HepG2 (cell line): ENCODE measurements at regions not wholly inside any gene's neighbourhood (a gene's known extent, or its start where the extent isn't known, plus 50 kb on each side); places are given as distances from the start of the nearest gene placed in this dataset.

Experiments used
- ATAD3A ChIP-seq: sonication (generic); formaldehyde crosslinking; IDR thresholded peaks from 2 replicates; pipeline ENCODE4 v1.4.0; 2020; ENCODE audit warnings: missing genetic modification reagents
- CCAR2 ChIP-seq: fragments of 200-400 bp; formaldehyde crosslinking; optimal IDR thresholded peaks from 2 replicates; pipeline ENCODE3; 2018; ENCODE audit warnings: low read depth, mild to moderate bottlenecking, low read length, moderate library complexity
- CENPT ChIP-seq: sonication (generic); formaldehyde crosslinking; IDR thresholded peaks from 2 replicates; pipeline ENCODE4 v1.8.0; 2022; ENCODE audit warnings: low read depth, mild to moderate bottlenecking, moderate library complexity, missing genetic modification reagents
- CHCHD3 ChIP-seq: sonication (generic); formaldehyde crosslinking; IDR thresholded peaks from 2 replicates; pipeline ENCODE4 v1.8.0; 2022; ENCODE audit warnings: mild to moderate bottlenecking, missing genetic modification reagents, moderate library complexity
- HNRNPUL1 ChIP-seq: fragments of 200-400 bp; formaldehyde crosslinking; IDR thresholded peaks from 2 replicates; pipeline ENCODE4 v1.6.1; 2017; ENCODE audit warnings: low read depth, mild to moderate bottlenecking, low read length, moderate library complexity
- HOXA9 ChIP-seq: sonication (generic); formaldehyde crosslinking; IDR thresholded peaks from 2 replicates; pipeline ENCODE4 v1.8.1; 2022; ENCODE audit warnings: missing genetic modification reagents, mild to moderate bottlenecking, moderate library complexity, borderline replicate concordance
- KLF11 ChIP-seq: IDR thresholded peaks from 2 replicates; pipeline ENCODE4 v1.6.1; 2016; ENCODE audit warnings: missing compliant biosample characterization
- LCORL ChIP-seq, 2 experiments: fragments of 450-650 bp in 1 of 2; sonication (generic) in 1 of 2; formaldehyde crosslinking in 1 of 2; IDR thresholded peaks; 2 replicates each; pipeline versions ENCODE4 v1.5.0 to v1.6.1; 2017 to 2020; ENCODE audit warnings: antibody characterized with exemption in 1 of 2, missing genetic modification reagents in 1 of 2
- MIER2 ChIP-seq: IDR thresholded peaks from 2 replicates; pipeline ENCODE4 v1.6.1; 2016; ENCODE audit warnings: missing biosample characterization, missing genetic modification reagents
- NFE2L1 ChIP-seq: sonication (generic); formaldehyde crosslinking; IDR thresholded peaks from 2 replicates; pipeline ENCODE4 v1.4.0; 2020; ENCODE audit warnings: missing genetic modification reagents, mild to moderate bottlenecking, borderline replicate concordance
- PAWR ChIP-seq: sonication (generic); formaldehyde crosslinking; IDR thresholded peaks from 2 replicates; pipeline ENCODE4 v1.4.0; 2020; ENCODE audit warnings: missing genetic modification reagents, mild to moderate bottlenecking, borderline replicate concordance
- RARA ChIP-seq: IDR thresholded peaks from 2 replicates; pipeline ENCODE4 v1.6.1; 2016; ENCODE audit warnings: missing genetic modification reagents, missing compliant biosample characterization
- RNF219 ChIP-seq: sonication (generic); formaldehyde crosslinking; IDR thresholded peaks from 2 replicates; pipeline ENCODE4 v1.5.0; 2020; ENCODE audit warnings: mild to moderate bottlenecking, missing genetic modification reagents
- SIN3A ChIP-seq: IDR thresholded peaks from 2 replicates; pipeline ENCODE4 v1.6.1; 2011; ENCODE audit warnings: low read depth, mild to moderate bottlenecking, control low read depth, low read length, borderline replicate concordance
- SMAD1 ChIP-seq: sonication (generic); formaldehyde crosslinking; IDR thresholded peaks from 2 replicates; pipeline ENCODE4 v1.4.0; 2020; ENCODE audit warnings: missing genetic modification reagents, low read depth, mild to moderate bottlenecking, borderline replicate concordance
- SP1 ChIP-seq, 2 experiments: fragments of 450-650 bp in 1 of 2; sonication (generic) in 1 of 2; formaldehyde crosslinking in 1 of 2; IDR thresholded peaks; 2 replicates each; pipeline versions ENCODE4 v1.4.0 to v1.6.1; 2016 to 2020; ENCODE audit warnings: missing genetic modification reagents in 1 of 2
- SRY ChIP-seq: sonication (generic); formaldehyde crosslinking; IDR thresholded peaks from 2 replicates; pipeline ENCODE4 v1.8.0; 2022; ENCODE audit warnings: mild to moderate bottlenecking, missing genetic modification reagents
- TBX3 ChIP-seq: fragments of 450-650 bp; IDR thresholded peaks from 2 replicates; pipeline ENCODE4 v1.6.1; 2017; ENCODE audit warnings: antibody characterized with exemption, mild to moderate bottlenecking, inconsistent platforms, borderline replicate concordance
- THRA ChIP-seq: sonication (generic); formaldehyde crosslinking; IDR thresholded peaks from 2 replicates; pipeline ENCODE4 v1.4.0; 2020; ENCODE audit warnings: missing genetic modification reagents, borderline replicate concordance
- ZBTB38 ChIP-seq: sonication (generic); formaldehyde crosslinking; IDR thresholded peaks from 2 replicates; pipeline ENCODE4 v1.5.1; 2020; ENCODE audit warnings: mild to moderate bottlenecking, missing genetic modification reagents
- ZFP90 ChIP-seq: sonication (generic); formaldehyde crosslinking; IDR thresholded peaks from 2 replicates; pipeline ENCODE4 v1.8.0; 2022; ENCODE audit warnings: missing genetic modification reagents, mild to moderate bottlenecking, inconsistent platforms, borderline replicate concordance
- ZMAT3 ChIP-seq: sonication (generic); formaldehyde crosslinking; conservative IDR thresholded peaks from 2 replicates; pipeline ENCODE4 v1.7.0; 2021; ENCODE audit warnings: missing genetic modification reagents
- ZNF253 ChIP-seq: sonication (generic); formaldehyde crosslinking; IDR thresholded peaks from 2 replicates; pipeline ENCODE4 v1.8.0; 2022; ENCODE audit warnings: mild to moderate bottlenecking, missing genetic modification reagents, borderline replicate concordance
- ZNF33A ChIP-seq: sonication (generic); formaldehyde crosslinking; IDR thresholded peaks from 2 replicates; pipeline ENCODE4 v1.5.1; 2020; ENCODE audit warnings: missing genetic modification reagents, mild to moderate bottlenecking, moderate library complexity, borderline replicate concordance
- ZNF367 ChIP-seq: sonication (generic); formaldehyde crosslinking; IDR thresholded peaks from 2 replicates; pipeline ENCODE4 v1.4.0; 2020; ENCODE audit warnings: missing genetic modification reagents, borderline replicate concordance
- ZNF451 ChIP-seq: sonication (generic); formaldehyde crosslinking; IDR thresholded peaks from 2 replicates; pipeline ENCODE4 v1.5.0; 2020; ENCODE audit warnings: mild to moderate bottlenecking, missing genetic modification reagents
- ZNF569 ChIP-seq: sonication (generic); formaldehyde crosslinking; IDR thresholded peaks from 2 replicates; pipeline ENCODE4 v1.5.0; 2020; ENCODE audit warnings: mild to moderate bottlenecking, missing genetic modification reagents, moderate library complexity, borderline replicate concordance
- ZNF75D ChIP-seq: sonication (generic); formaldehyde crosslinking; IDR thresholded peaks from 2 replicates; pipeline ENCODE4 v1.8.1; 2023; ENCODE audit warnings: missing genetic modification reagents, mild to moderate bottlenecking, borderline replicate concordance

GRCh38 chr2:42959234-42960001 is 167.0 kb upstream of the HAAO start (continued):
- TF ChIP-seq ZNF569 (CRISPR knock-in tag) = no peak
- TF ChIP-seq HOXA9 (CRISPR knock-in tag) = no peak
- no peak for TF ChIP-seq HNRNPUL1
- no peak for TF ChIP-seq SP1 (IDR thresholded peaks at IDR 0.05)
- TF ChIP-seq SP1 (CRISPR knock-in tag; IDR thresholded peaks at IDR 0.05) = no peak
- no peak for TF ChIP-seq ZNF451 (CRISPR knock-in tag)
- TF ChIP-seq ZNF33A (CRISPR knock-in tag) = no peak
- TF ChIP-seq MIER2 = no peak
- no peak for TF ChIP-seq SMAD1 (CRISPR knock-in tag)
- TF ChIP-seq ATAD3A = no peak
- no peak for TF ChIP-seq KLF11
- no peak for TF ChIP-seq CHCHD3 (CRISPR knock-in tag)
- TF ChIP-seq TBX3 = no peak
- peak; percentile 60 for TF ChIP-seq RARA (CRISPR knock-in tag)
- TF ChIP-seq ZNF367 (CRISPR knock-in tag) = no peak
- TF ChIP-seq ZNF75D = no peak
- TF ChIP-seq NFE2L1 (CRISPR knock-in tag) = no peak
- TF ChIP-seq CCAR2 = no peak
- TF ChIP-seq ZBTB38 (CRISPR knock-in tag) = 0 out of 2 replicates have a peak, but pooled peaks have one; percentile 9
- no peak for TF ChIP-seq ZMAT3
- TF ChIP-seq SIN3A = no peak
- TF ChIP-seq SRY = no peak
- TF ChIP-seq RNF219 (CRISPR knock-in tag) = no peak
- 0 out of 2 replicates have a peak, but pooled peaks have one; percentile 57 for TF ChIP-seq LCORL (IDR thresholded peaks at IDR 0.05)
- peak; percentile 96 for TF ChIP-seq LCORL (CRISPR knock-in tag; IDR thresholded peaks at IDR 0.05)
- TF ChIP-seq ZNF253 (CRISPR knock-in tag) = no peak
- 0 out of 2 replicates have a peak, but pooled peaks have one; percentile 66 for TF ChIP-seq THRA (CRISPR knock-in tag)
- no peak for TF ChIP-seq CENPT
- TF ChIP-seq PAWR (CRISPR knock-in tag) = no peak
- TF ChIP-seq ZFP90 (CRISPR knock-in tag) = no peak
